Gastrocnemius medialis (tissue), 4 donors: ENCODE measurements at regions not wholly inside any gene's neighbourhood (a gene's known extent, or its start where the extent isn't known, plus 50 kb on each side); places are given as distances from the start of the nearest gene placed in this dataset.

ENCODE experiments used
- POLR2A ChIP-seq, 2 donors: fragments of 450-650 bp; IDR thresholded peaks; one replicate each; pipeline ENCODE4 v1.6.1; 2017; ENCODE audit warnings: antibody characterized with exemption in 2 of 2, mild to moderate bottlenecking in 2 of 2, moderate library complexity in 2 of 2
- TF ChIP-seq, protein P1 (sequence below), 5 experiments: fragments of 450-650 bp in 3 of 5; fragments of 200-600 bp in 2 of 5; sonication (generic) in 2 of 5; IDR thresholded peaks in 4 of 5; conservative IDR thresholded peaks in 1 of 5; 1 replicate in 4 of 5; 2 replicates in 1 of 5; pipeline ENCODE4 v1.5.1; 2016 to 2019; ENCODE audit warnings: antibody characterized with exemption in 5 of 5, mild to moderate bottlenecking in 3 of 5, moderate library complexity in 3 of 5

DNA sequence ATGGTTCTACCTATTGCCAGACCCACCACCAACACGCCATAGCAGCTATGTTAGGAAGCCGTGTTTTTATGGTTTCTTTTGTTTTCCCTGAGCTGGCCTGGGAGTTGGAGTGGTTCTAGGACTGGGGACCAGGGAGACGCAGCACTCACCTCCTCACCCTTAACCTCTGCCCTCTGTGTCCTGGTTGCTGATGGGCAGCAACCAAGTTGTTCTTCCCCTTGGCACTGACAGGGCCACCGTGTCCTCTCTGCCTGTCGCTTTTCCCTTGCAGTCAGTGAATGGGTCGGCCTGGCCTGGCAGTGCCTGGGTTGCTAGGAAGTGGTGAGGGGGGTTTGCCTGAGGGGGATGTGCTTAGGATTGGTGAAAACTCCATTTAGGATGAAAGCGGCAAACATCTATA is 197.1 kb upstream of the GATA6 start:
- no peak for TF ChIP-seq POLR2A (IDR thresholded peaks at IDR 0.05)
- TF ChIP-seq, protein P1, sequence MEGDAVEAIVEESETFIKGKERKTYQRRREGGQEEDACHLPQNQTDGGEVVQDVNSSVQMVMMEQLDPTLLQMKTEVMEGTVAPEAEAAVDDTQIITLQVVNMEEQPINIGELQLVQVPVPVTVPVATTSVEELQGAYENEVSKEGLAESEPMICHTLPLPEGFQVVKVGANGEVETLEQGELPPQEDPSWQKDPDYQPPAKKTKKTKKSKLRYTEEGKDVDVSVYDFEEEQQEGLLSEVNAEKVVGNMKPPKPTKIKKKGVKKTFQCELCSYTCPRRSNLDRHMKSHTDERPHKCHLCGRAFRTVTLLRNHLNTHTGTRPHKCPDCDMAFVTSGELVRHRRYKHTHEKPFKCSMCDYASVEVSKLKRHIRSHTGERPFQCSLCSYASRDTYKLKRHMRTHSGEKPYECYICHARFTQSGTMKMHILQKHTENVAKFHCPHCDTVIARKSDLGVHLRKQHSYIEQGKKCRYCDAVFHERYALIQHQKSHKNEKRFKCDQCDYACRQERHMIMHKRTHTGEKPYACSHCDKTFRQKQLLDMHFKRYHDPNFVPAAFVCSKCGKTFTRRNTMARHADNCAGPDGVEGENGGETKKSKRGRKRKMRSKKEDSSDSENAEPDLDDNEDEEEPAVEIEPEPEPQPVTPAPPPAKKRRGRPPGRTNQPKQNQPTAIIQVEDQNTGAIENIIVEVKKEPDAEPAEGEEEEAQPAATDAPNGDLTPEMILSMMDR (IDR thresholded peaks at IDR 0.05 in 4 of 5, conservative IDR thresholded peaks at IDR 0.05 in 1 of 5) = no peak
